HG03064 (cell line): ENCODE measurements at regions not wholly inside any gene's neighbourhood (a gene's known extent, or its start where the extent isn't known, plus 50 kb on each side); places are given as distances from the start of the nearest gene placed in this dataset.
A peak's percentile ranks its signal among the peaks of the same experiment; 100 is the strongest.

Source experiments
- ATAC-seq: cut with Tn5 transposase; IDR thresholded peaks from one replicate; pipeline ENCODE4 v1.9.1; 2021; ENCODE audit warnings: low read depth; ENCODE audit not compliant: unreplicated experiment

DNA sequence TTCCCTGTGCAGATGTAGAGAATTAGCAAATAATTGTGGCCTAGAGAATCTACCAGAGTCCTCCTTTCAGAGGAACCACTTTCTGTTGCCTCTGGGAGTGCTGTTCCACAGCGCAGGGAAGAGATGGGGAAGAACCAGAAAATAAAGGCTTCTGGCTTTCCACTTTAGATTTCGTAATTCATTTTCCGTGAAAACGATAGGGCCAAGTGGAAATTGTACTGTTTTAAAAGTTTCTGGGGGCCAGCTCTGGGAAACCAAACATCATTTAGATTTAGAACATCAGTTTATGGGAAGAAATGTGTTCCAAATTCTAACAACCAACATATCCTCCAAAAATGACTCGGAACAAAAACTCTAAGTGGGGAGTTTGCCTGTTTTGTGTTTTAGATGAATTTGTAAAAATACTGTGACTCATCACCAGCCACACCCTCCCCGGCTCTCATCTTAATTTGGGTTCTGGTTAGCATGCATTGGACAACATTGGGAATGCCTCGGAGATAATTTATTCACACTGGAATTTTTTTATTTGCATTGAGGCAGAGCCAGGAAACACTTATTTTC, 65.2 kb upstream of the LNX1 start:
- no peak for ATAC-seq

DNA sequence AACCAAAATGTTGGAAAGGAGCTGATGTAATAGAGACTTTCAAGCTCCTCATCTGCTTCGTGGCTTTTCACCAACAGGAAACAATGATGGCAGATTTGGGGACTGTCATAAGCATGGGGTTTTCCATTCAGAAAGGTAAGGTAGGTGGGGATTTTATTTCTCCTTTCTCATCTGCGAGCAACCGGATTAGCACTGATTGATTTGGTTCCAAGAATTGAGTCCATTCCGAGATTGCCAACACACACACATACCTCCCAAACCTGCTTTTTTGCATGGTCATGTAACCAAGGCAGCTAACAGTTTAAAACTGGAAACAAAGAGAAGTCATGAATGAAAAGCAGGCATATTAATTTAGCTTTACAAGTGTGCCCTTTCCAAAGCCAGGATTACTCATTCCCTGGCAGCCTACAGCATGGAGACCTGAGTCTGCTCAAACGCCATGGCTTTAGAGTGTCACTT, 63.0 kb upstream of the LNX1 start:
- no peak for ATAC-seq

- peak; percentile 72 for ATAC-seq
Observed at GRCh38 chr4:53653484-53654053, 62.3 kb upstream of the LNX1 start.

DNA sequence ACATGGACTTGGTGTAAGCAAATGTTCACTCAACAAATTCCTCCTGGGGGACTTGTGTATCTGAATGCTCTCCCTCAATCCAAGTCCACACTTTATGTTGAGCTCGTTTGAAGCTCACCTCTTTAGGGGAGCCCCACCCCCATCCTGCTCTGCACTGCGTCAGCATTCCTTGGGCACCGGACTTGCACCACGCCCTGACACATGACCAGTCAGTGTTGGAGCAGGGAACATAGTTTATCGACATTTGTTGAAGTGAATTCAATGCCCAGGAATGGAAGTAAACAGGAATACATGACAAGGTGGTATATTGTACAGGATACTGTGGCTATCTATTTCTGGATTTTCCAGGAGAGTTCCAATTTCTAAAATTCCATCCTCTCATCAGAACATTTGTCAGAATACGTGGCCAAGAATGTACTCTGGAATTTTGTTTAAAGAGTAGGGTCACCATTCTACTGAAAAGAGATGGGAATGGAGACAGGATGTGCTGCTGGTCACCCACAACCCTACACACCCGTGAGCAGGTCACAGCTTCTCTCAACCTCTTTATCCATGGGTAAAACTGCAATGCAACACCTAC, 60.0 kb upstream of the LNX1 start:
- ATAC-seq, result no peak

- no peak for ATAC-seq
Observed at GRCh38 chr4:53649357-53649756, 58.1 kb upstream of the LNX1 start.

DNA sequence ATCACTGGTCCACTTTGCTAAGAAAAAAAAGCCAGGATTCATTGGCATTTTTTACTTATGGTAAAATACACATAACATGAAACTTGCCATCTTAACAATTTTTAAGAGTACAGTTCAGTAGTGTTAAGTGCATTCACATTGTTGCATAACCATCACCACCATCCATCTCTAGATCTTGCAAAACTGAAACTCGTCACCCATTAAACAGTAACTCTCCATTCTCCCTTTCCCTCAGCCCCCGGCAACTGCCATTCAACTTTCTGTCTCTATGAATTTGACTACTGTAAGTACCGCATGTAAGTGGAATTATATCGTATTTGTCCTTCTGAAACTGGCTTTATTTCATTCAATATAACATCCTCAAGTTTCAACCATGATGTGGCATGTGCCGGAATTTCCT, 56.3 kb upstream of the LNX1 start:
- no peak for ATAC-seq

GRCh38 chr4:53646795-53647194, 55.5 kb upstream of the LNX1 start:
- no peak for ATAC-seq

DNA sequence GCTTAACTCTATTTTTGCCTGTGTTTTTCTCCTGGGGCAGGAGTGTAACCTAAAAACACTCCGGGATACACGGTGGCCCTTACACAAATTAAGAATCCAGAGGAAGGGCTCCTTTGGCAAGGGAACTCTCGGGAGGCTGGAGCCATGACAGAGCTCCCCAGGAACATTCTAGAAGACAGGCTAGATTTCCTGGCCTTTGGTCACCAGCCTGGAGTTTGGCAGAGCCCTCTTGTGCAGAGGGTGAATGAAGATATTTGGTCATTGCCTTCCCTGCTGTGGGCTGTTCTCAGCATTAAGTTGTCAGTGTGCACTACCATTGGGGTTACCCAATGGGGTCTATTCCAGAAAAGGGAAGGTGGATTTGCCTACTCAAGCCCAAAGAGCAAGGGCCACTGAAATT, 53.8 kb upstream of the LNX1 start:
- no peak for ATAC-seq

- ATAC-seq, result no peak
Observed at GRCh38 chr4:53644607-53645006, 53.3 kb upstream of the LNX1 start.
